PC-3 (cell line): ENCODE measurements at regions not wholly inside any gene's neighbourhood (a gene's known extent, or its start where the extent isn't known, plus 50 kb on each side); places are given as distances from the start of the nearest gene placed in this dataset.

ENCODE experiments used
- ATAC-seq: fragments of 200-7000 bp; cut with Tn5 transposase; 2 replicates; pipeline ENCODE4 v1.9.1; 2020; ENCODE audit warnings: mild to moderate bottlenecking, moderate library complexity
- BruUV-seq: library from RNA; stranded (reverse); fragments of 400-500 nt; replicated peaks from 2 replicates; lab custom pipeline; 2021; lab: Mats Ljungman, UMichigan
- CTCF ChIA-PET: fragments of 300-600 bp; sonication (Branson Sonifier 250); formaldehyde crosslinking; loops from one replicate; lab custom pipeline; 2022; ENCODE audit warnings: antibody characterized with exemption; lab: Charles Lee
- POLR2A ChIA-PET: fragments of 300-600 bp; sonication (Branson Sonifier 250); formaldehyde crosslinking; loops from one replicate; lab custom pipeline; 2022; ENCODE audit warnings: antibody characterized with exemption; ENCODE audit not compliant: unreplicated experiment; lab: Charles Lee
- DNase-seq: peaks from one replicate; pipeline ENCODE4 v3.0.0-alpha.2; 2015
- H2AFZ ChIP-seq: fragments of 300-600 bp; sonication (generic); 2 replicates; pipeline ENCODE4 v1.6.0; 2016; ENCODE audit warnings: antibody characterized with exemption, low read length
- H3F3A ChIP-seq: fragments of 300-600 bp; sonication (generic); one replicate; pipeline ENCODE4 v1.6.0; 2017; ENCODE audit warnings: antibody characterized with exemption, low read length, control low read depth, mild to moderate bottlenecking; ENCODE audit not compliant: unreplicated experiment
- H3K27ac ChIP-seq: fragments of 300-600 bp; sonication (generic); 2 replicates; pipeline ENCODE4 v1.5.1; 2016; ENCODE audit warnings: mild to moderate bottlenecking, low read length
- H3K27me3 ChIP-seq: fragments of 300-600 bp; sonication (generic); 2 replicates; pipeline ENCODE4 v1.6.1; 2016; ENCODE audit warnings: low read length, mixed read lengths
- H3K36me3 ChIP-seq: fragments of 300-600 bp; sonication (generic); 2 replicates; pipeline ENCODE4 v1.6.1; 2016; ENCODE audit warnings: low read depth, mixed run types, low read length, mixed read lengths
- H3K4me1 ChIP-seq: fragments of 300-600 bp; sonication (generic); 2 replicates; pipeline ENCODE4 v1.5.1; 2016; ENCODE audit warnings: low read length; ENCODE audit not compliant: insufficient read depth
- H3K4me2 ChIP-seq: fragments of 300-600 bp; sonication (generic); 2 replicates; pipeline ENCODE4 v1.6.0; 2016; ENCODE audit warnings: low read length
- H3K4me3 ChIP-seq: fragments of 300-600 bp; sonication (generic); 2 replicates; pipeline ENCODE4 v1.5.1; 2016; ENCODE audit warnings: mild to moderate bottlenecking, low read length, mixed read lengths
- H3K79me2 ChIP-seq: fragments of 300-600 bp; sonication (generic); 2 replicates; pipeline ENCODE4 v1.6.1; 2017; ENCODE audit warnings: low read length, mixed read lengths
- H3K9ac ChIP-seq: fragments of 300-600 bp; sonication (generic); 2 replicates; pipeline ENCODE4 v1.6.0; 2016; ENCODE audit warnings: mild to moderate bottlenecking, low read length
- H3K9me2 ChIP-seq: fragments of 300-600 bp; sonication (generic); replicated peaks from 2 replicates; pipeline ENCODE4 v1.6.1; 2016; ENCODE audit warnings: mixed run types, low read length, mixed read lengths
- H3K9me3 ChIP-seq: fragments of 300-600 bp; sonication (generic); 2 replicates; pipeline ENCODE4 v1.6.1; 2016; ENCODE audit warnings: low read length, mixed read lengths
- H4K20me1 ChIP-seq: fragments of 300-600 bp; sonication (generic); 2 replicates; pipeline ENCODE4 v1.6.1; 2016; ENCODE audit warnings: low read length, mixed read lengths
- CTCF ChIP-seq: fragments of 300-600 bp; sonication (generic); conservative IDR thresholded peaks from 2 replicates; pipeline ENCODE4 v1.5.1; 2017; ENCODE audit warnings: antibody characterized with exemption, low read depth, mild to moderate bottlenecking, low read length
- EZH2 ChIP-seq: fragments of 300-600 bp; sonication (generic); IDR thresholded peaks from one replicate; pipeline ENCODE4 v1.6.1; 2017; ENCODE audit warnings: antibody characterized with exemption, mild to moderate bottlenecking, low read length; ENCODE audit not compliant: unreplicated experiment
- EZH2phosphoT487 ChIP-seq: fragments of 300-600 bp; sonication (generic); IDR thresholded peaks from 2 replicates; pipeline ENCODE4 v1.6.1; 2018; ENCODE audit warnings: mild to moderate bottlenecking, antibody characterized with exemption, low read length, borderline replicate concordance
- intact Hi-C: fragments of 100-400 bp; cut with micrococcal nuclease; formaldehyde crosslinking; loops from 2 replicates; pipeline ENCODE4 v1.9.0; 2023

GRCh38 chr11:119976805-119977560 is 160.9 kb downstream of the TRIM29 start:
- CTCF ChIA-PET = no interaction called here
- H2AFZ ChIP-seq = no peak overlapping the region
- no peaks in the 10 kb centered on the region for H4K20me1 ChIP-seq
- no peaks in the 10 kb centered on the region for H3K9me3 ChIP-seq
- H3K4me1 ChIP-seq = no peaks in the 10 kb centered on the region
- TF ChIP-seq EZH2phosphoT487 = no peak
- no peak for TF ChIP-seq EZH2
- TF ChIP-seq CTCF = no peak
- BruUV-seq = no TSS peak
- H3K9me2 ChIP-seq = no peaks in the 10 kb centered on the region
- no peak overlapping the region for H3K27ac ChIP-seq
- DNase-seq (no peak), ATAC-seq (no peak)
- H3K9ac ChIP-seq = no peak overlapping the region
- POLR2A ChIA-PET = no interaction called here
- H3K79me2 ChIP-seq = no peaks in the 10 kb centered on the region
- intact Hi-C loops = no loop called here
- no peaks in the 10 kb centered on the region for H3K36me3 ChIP-seq
- peaks cover 92% of the 10 kb centered on the region for H3K27me3 ChIP-seq
- no peaks in the 10 kb centered on the region for H3F3A ChIP-seq
- no peak overlapping the region for H3K4me3 ChIP-seq
- no peak overlapping the region for H3K4me2 ChIP-seq

- TF ChIP-seq CTCF (no peak), EZH2phosphoT487 (no peak), EZH2 (no peak)
- Histone ChIP-seq H3K9me3 (no peaks in the 10 kb centered on the region), H3K4me3 (no peak overlapping the region), H3K4me1 (no peaks in the 10 kb centered on the region), H3K79me2 (no peaks in the 10 kb centered on the region), H3K36me3 (no peaks in the 10 kb centered on the region), H3K9me2 (no peaks in the 10 kb centered on the region), H3K9ac (no peak overlapping the region), H3K27ac (no peak overlapping the region), H2AFZ (no peak overlapping the region), H4K20me1 (no peaks in the 10 kb centered on the region), H3K4me2 (no peak overlapping the region), H3K27me3 (peaks cover 92% of the 10 kb centered on the region), H3F3A (no peaks in the 10 kb centered on the region)
- ATAC-seq = no peak
- no TSS peak for BruUV-seq
- ChIA-PET CTCF (no interaction called here), POLR2A (no interaction called here)
- intact Hi-C loops = no loop called here
- no peak for DNase-seq
Measured at GRCh38 chr11:119975561-119976152, 162.3 kb downstream of the TRIM29 start.

GRCh38 chr11:119974467-119974866 is 163.4 kb downstream of the TRIM29 start:
- peaks cover 92% of the 10 kb centered on the region for H3K27me3 ChIP-seq
- intact Hi-C loops = no loop called here
- no peak for DNase-seq
- no peaks in the 10 kb centered on the region for H3K4me1 ChIP-seq
- ChIA-PET POLR2A (no interaction called here), CTCF (no interaction called here)
- H3K4me3 ChIP-seq = no peak overlapping the region
- no peak overlapping the region for H3K9ac ChIP-seq
- H3K27ac ChIP-seq = no peak overlapping the region
- no peaks in the 10 kb centered on the region for H3K79me2 ChIP-seq
- no TSS peak for BruUV-seq
- no peaks in the 10 kb centered on the region for H4K20me1 ChIP-seq
- H3K9me2 ChIP-seq = no peaks in the 10 kb centered on the region
- H3F3A ChIP-seq = no peaks in the 10 kb centered on the region
- TF ChIP-seq CTCF (no peak), EZH2phosphoT487 (no peak), EZH2 (no peak)
- no peak overlapping the region for H3K4me2 ChIP-seq
- no peaks in the 10 kb centered on the region for H3K9me3 ChIP-seq
- H2AFZ ChIP-seq = no peak overlapping the region
- no peaks in the 10 kb centered on the region for H3K36me3 ChIP-seq
- no peak for ATAC-seq
